IgD-negative memory B cell (primary cell): ENCODE measurements at regions not wholly inside any gene's neighbourhood (a gene's known extent, or its start where the extent isn't known, plus 50 kb on each side); places are given as distances from the start of the nearest gene placed in this dataset.

Source experiments
- H3K27ac Mint-ChIP-seq, 3 donors: one replicate each; pipeline ENCODE4 v1.8.0; 2020 to 2022; ENCODE audit warnings: mild to moderate bottlenecking in 3 of 3, mixed read lengths in 3 of 3, moderate library complexity in 1 of 3
- H3K27me3 Mint-ChIP-seq: one replicate; pipeline ENCODE4 v1.8.0; 2021; ENCODE audit warnings: mixed read lengths
- H3K36me3 Mint-ChIP-seq: one replicate; pipeline ENCODE4 v1.8.0; 2020; ENCODE audit warnings: mild to moderate bottlenecking, mixed read lengths
- H3K4me1 Mint-ChIP-seq, 3 donors: one replicate each; pipeline ENCODE4 v1.8.0; 2020 to 2022; ENCODE audit warnings: mixed read lengths in 3 of 3, mild to moderate bottlenecking in 1 of 3
- H3K4me3 Mint-ChIP-seq, 4 donors: one replicate each; pipeline ENCODE4 v1.8.0; 2020 to 2022; ENCODE audit warnings: mild to moderate bottlenecking in 4 of 4, mixed read lengths in 4 of 4, moderate library complexity in 3 of 4
- H3K9me3 Mint-ChIP-seq, 3 donors: one replicate each; pipeline ENCODE4 v1.8.0; 2020 to 2021; ENCODE audit warnings: mixed read lengths in 3 of 3, mild to moderate bottlenecking in 1 of 3

DNA sequence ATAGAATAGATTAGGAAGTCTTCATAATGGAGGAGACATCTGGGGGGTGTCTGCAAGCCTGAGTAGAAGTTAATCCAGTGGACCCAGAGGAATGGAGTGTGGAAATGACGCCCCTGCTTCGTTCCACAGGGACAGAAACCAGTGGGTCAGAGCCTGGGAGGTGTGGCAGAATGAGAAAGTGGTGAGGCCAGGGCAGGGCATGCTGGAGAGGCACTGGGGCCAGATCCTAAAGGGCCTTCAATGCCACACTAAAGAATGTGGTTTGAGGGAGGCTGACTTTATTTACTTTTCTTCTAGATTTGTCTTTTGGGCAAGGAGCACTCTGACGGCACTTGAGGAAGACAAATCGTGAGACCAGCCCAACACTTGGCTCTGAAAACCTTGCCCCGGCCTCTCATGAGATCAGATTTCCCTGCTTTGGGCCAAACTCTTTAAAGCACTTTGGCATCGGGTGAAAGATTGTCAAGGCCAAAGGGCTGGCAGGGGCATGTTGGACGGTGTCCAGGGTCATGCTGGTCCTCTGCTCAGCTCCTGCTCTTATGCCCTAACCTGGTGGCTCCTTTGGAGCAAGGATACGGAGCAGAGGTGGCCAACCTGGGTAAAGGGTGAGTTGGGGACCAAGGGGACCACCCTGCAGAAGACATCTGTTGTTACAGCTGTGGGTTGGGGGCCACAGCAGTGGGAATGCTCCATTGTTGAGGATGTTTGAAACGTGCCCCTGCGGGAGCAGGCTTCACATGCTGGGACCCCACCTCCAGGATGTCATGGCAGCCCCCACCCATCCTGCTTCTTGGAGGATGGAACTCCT is 157.0 kb upstream of the ZMIZ1 start:
- Mint-ChIP-seq H3K9me3 (no peaks in the 10 kb centered on the region), H3K27me3 (peaks cover 4% of the 10 kb centered on the region), H3K36me3 (no peaks in the 10 kb centered on the region), H3K4me3 (peak overlapping the region in 1 of 4 donors; percentile 37), H3K4me1 (peaks cover 0 to 9% (median 5%) of the 10 kb centered on the region in 3 donors), H3K27ac (no peak overlapping the region)

DNA sequence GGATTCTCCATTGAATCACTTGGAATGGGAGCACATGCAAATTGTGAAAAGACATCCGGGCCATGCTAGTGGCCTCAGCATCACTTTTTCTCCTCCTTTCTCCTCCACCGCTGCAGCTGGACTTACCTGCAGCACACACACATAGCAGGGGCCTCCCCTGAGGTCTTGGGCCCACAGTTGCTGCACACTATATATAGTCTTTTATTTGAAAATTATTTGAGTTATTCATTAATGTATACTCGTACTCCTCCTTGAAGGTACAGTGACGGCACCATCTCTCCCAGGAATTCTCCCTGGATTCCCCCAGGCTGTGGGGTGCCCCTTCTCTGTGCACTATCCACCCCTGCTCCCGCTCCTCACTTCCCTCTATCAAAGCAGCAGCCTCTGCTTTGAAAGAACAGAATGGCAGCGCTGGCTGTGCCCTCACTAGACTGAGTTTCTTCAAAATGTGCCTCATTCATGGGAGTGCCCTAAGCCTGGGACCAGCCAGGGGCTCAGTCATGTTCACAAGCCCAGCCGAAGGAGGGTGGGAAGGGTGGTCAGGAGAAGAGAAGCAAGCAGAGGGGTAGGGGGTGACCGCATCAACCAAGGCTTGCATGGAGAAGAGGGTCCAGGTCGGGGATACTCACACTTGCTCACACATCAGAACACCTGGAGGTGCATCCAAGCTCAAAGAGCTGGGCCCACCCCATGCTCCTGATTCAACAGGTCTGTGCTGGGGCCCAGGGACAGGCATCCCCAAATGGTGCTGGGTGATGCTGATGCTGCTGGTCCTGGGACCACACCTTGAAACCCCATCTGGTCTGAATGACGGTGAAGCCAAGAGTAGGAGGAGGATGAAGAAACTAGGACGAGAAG is 156.2 kb upstream of the ZMIZ1 start:
- Mint-ChIP-seq H3K4me1 (peaks cover 0 to 9% (median 5%) of the 10 kb centered on the region in 3 donors), H3K9me3 (no peaks in the 10 kb centered on the region), H3K36me3 (no peaks in the 10 kb centered on the region), H3K27me3 (peaks cover 2% of the 10 kb centered on the region), H3K4me3 (peak overlapping the region in 1 of 4 donors; percentile 17), H3K27ac (no peak overlapping the region)

DNA sequence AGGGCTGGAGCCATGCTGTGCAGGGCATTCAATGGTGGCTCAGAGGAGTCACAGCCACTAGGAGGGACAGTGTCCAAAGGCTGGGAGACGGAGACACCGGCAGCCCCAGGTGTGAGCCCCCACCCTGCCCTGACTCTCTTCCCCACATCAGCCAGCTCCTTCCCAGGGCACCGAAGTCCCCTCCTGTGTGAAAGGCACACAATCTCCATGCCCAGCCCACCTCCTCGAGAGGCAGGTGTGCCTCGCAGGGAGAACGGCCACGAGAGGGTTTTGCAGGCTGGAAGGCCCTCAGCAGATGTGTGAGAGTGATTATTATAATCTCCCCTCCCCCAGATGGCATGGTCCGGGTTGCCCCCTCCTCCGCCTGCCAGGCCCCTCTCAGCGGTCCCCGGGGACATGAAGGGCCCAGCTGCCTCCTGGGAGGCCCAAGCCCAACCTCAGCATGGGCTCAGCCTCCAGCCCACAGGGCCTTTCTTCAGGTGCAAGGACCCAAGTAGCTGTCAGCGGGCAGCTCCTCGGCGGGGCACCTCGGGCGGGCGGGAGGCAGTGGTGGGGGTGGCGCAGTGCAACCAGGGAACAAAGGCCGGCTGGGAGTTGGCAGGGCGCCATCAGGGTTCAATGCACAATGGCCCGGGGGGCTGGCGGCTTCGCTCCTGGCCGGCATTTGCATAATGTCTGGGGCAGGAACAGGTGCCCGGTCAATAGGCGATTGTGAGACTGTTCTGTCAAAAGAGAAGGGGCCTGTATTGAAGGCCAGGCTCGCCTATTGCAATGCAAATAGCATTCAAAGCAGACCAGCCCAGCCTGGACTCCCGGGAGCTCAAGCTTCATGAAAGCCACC is 155.3 kb upstream of the ZMIZ1 start:
- H3K27me3 Mint-ChIP-seq = peaks cover 3% of the 10 kb centered on the region
- H3K27ac Mint-ChIP-seq = no peak overlapping the region
- no peaks in the 10 kb centered on the region for H3K9me3 Mint-ChIP-seq
- H3K4me3 Mint-ChIP-seq = no peak overlapping the region
- no peaks in the 10 kb centered on the region for H3K36me3 Mint-ChIP-seq
- H3K4me1 Mint-ChIP-seq = peaks cover 0 to 9% (median 5%) of the 10 kb centered on the region in 3 donors

- Mint-ChIP-seq H3K36me3 (no peaks in the 10 kb centered on the region), H3K9me3 (no peaks in the 10 kb centered on the region)
Measured at GRCh38 chr10:78914060-78914378, 154.7 kb upstream of the ZMIZ1 start.

DNA sequence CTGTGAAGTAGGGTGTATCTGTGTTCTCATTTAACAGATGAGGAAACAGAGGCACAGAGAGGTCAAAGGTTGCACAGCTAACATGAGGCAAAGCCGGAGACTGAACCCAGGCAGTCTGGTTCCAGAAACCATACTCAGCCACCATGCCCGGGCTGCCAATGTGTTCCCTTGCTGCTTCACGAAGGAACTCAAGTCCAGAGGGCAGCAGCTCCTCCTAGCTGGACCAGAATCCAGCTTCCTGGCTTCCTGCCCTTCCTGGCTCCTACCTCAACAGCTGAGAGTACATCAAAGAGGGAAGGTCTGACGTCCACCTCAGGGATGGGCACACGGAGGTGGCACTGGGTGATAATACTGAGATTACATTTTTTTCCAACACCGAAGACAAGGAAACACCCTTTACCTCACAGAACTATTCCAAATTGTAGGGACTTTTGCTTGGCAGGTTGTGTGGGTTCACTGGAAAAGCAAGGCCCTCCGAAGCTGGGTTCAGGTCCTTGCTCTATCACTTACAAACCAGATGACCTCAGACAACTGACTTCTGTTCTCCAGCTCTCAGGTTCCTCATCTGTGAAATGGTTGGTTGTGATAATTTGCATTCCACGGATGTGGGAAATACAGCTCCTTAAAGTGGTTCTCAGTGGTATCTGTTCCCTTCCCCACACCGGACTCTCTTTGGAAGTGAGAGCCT is 154.1 kb upstream of the ZMIZ1 start:
- peaks cover 0 to 9% (median 5%) of the 10 kb centered on the region in 3 donors for H3K4me1 Mint-ChIP-seq
- no peaks in the 10 kb centered on the region for H3K36me3 Mint-ChIP-seq
- H3K27ac Mint-ChIP-seq = peak overlapping the region in 1 of 3 donors; percentile 18
- no peaks in the 10 kb centered on the region for H3K9me3 Mint-ChIP-seq
- peaks cover 3% of the 10 kb centered on the region for H3K27me3 Mint-ChIP-seq
- no peak overlapping the region for H3K4me3 Mint-ChIP-seq

More at GRCh38 chr10:78914060-78914378, 154.7 kb upstream of the ZMIZ1 start:
- Mint-ChIP-seq H3K4me3 (no peak overlapping the region), H3K27me3 (peaks cover 3% of the 10 kb centered on the region), H3K27ac (peak overlapping the region in 1 of 3 donors; percentile 18), H3K4me1 (peaks cover 0 to 9% (median 5%) of the 10 kb centered on the region in 3 donors)

GRCh38 chr10:78915190-78915518 is 153.6 kb upstream of the ZMIZ1 start:
- H3K27ac Mint-ChIP-seq = no peak overlapping the region
- peaks cover 0 to 9% (median 5%) of the 10 kb centered on the region in 3 donors for H3K4me1 Mint-ChIP-seq
- H3K27me3 Mint-ChIP-seq = peaks cover 6% of the 10 kb centered on the region
- H3K4me3 Mint-ChIP-seq = no peak overlapping the region
- no peaks in the 10 kb centered on the region for H3K9me3 Mint-ChIP-seq
- H3K36me3 Mint-ChIP-seq = no peaks in the 10 kb centered on the region

GRCh38 chr10:78916227-78916626 is 152.5 kb upstream of the ZMIZ1 start:
- H3K36me3 Mint-ChIP-seq = no peaks in the 10 kb centered on the region
- no peak overlapping the region for H3K27ac Mint-ChIP-seq
- no peaks in the 10 kb centered on the region for H3K9me3 Mint-ChIP-seq
- H3K4me1 Mint-ChIP-seq = peaks cover 0 to 9% (median 5%) of the 10 kb centered on the region in 3 donors
- H3K27me3 Mint-ChIP-seq = peaks cover 9% of the 10 kb centered on the region
- H3K4me3 Mint-ChIP-seq = no peak overlapping the region

- peaks cover 0 to 5% (median 3%) of the 10 kb centered on the region in 3 donors for H3K4me1 Mint-ChIP-seq
- no peaks in the 10 kb centered on the region for H3K36me3 Mint-ChIP-seq
- H3K27me3 Mint-ChIP-seq = peaks cover 12% of the 10 kb centered on the region
- no peak overlapping the region for H3K27ac Mint-ChIP-seq
- H3K9me3 Mint-ChIP-seq = no peaks in the 10 kb centered on the region
- H3K4me3 Mint-ChIP-seq = no peak overlapping the region
Measured at GRCh38 chr10:78919181-78919966, 149.4 kb upstream of the ZMIZ1 start.

GRCh38 chr10:78920011-78920410 is 148.8 kb upstream of the ZMIZ1 start:
- Mint-ChIP-seq H3K36me3 (no peaks in the 10 kb centered on the region), H3K9me3 (no peaks in the 10 kb centered on the region), H3K4me3 (no peak overlapping the region), H3K4me1 (peaks cover 0 to 3% (median under 1%) of the 10 kb centered on the region in 3 donors), H3K27me3 (peaks cover 12% of the 10 kb centered on the region), H3K27ac (no peak overlapping the region)

- Mint-ChIP-seq H3K27ac (no peak overlapping the region), H3K9me3 (no peaks in the 10 kb centered on the region), H3K4me3 (no peak overlapping the region), H3K4me1 (no peaks in the 10 kb centered on the region), H3K36me3 (no peaks in the 10 kb centered on the region), H3K27me3 (peaks cover 12% of the 10 kb centered on the region)
Measured at GRCh38 chr10:78921895-78922294, 146.9 kb upstream of the ZMIZ1 start.

DNA sequence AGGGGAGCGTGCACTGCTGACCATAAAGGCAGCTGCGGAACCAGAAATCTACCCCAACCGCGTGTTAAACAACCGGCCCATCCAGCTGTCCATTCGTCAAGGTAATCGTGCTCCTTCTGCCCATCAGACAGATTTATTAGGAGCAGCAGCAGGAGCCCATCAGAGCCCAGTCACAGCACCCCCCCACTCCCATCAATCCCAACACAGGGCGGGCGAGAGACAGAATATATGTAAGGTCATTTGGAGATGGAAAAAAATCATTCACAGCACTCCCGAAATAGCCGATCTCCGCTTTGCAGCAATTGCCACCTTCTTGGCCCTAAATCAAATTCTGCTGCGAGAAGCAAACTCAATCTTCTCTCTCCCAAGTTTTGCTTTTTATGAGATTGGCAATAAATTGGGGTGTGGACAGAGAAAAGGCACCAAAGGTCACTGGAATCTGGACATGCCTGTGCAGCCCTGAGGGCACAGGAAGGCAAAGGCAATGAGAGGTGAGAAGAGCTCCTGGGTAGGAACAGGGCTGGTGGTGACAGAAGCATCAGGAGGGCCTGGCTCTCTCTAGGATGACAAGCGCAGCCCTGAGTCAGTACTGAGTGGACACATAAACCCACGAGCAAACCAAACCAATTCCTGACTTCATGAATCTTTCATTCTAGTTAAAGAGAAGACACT is 145.0 kb upstream of the ZMIZ1 start:
- H3K4me1 Mint-ChIP-seq = no peaks in the 10 kb centered on the region
- no peaks in the 10 kb centered on the region for H3K36me3 Mint-ChIP-seq
- H3K4me3 Mint-ChIP-seq = no peak overlapping the region
- no peak overlapping the region for H3K27ac Mint-ChIP-seq
- no peaks in the 10 kb centered on the region for H3K9me3 Mint-ChIP-seq
- H3K27me3 Mint-ChIP-seq = peaks cover 9% of the 10 kb centered on the region

DNA sequence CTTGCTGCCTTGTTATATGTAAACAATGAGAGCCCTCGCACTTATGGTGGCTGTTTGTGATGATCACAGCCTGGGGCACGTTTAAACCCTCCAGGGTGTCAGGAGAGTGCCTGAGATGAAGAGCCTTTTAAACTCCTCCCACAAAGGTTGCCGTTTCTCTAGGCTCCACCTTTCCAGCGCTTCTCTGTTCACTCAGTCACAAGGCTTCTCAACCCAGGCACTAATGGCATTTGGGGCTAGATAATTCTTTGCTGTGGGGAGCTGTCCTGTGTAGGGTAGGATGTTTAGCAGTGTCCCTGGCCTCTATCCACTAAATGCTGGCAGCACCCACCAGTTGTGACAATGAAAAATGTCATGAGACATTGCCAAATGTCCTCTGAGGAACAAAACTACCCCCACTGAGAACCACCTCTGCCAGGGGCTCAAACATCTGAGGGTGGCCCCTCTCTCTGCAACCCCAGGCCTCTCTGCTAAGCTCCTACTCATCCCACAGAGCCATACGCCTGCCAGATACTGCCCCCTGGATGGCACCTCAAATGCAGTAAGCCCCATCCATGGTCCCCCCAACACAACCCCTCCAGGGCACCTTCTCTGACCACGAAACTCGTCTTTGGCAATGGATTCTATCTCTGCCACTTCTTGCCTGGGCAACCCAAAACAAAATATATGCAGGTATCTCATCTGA is 144.3 kb upstream of the ZMIZ1 start:
- Mint-ChIP-seq H3K27me3 (peaks cover 9% of the 10 kb centered on the region), H3K27ac (no peak overlapping the region), H3K4me3 (no peak overlapping the region), H3K4me1 (no peaks in the 10 kb centered on the region), H3K9me3 (no peaks in the 10 kb centered on the region), H3K36me3 (no peaks in the 10 kb centered on the region)

DNA sequence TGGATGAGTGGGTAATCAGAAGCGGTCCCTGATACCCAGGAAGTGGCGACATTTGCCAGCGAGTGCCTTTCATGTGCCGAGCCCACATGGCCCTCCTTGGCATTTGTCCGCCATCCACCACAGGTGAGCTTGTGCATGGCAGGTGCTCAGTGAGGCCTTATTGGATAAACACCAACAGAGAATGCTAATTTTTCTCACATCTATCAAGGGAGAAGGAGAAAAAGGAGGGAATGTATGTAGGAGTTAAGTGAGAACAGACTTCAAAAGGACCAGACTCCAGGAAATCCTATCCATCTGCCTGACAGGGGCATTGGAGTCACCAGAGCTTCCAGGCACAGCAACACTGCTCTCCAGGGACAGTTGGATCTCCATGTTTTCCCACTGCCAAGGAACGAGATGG is 143.5 kb upstream of the ZMIZ1 start:
- peaks cover 6% of the 10 kb centered on the region for H3K27me3 Mint-ChIP-seq
- no peak overlapping the region for H3K4me3 Mint-ChIP-seq

More for the DNA sequence above, 143.5 kb upstream of the ZMIZ1 start:
- Mint-ChIP-seq H3K4me1 (no peaks in the 10 kb centered on the region), H3K9me3 (no peaks in the 10 kb centered on the region), H3K36me3 (no peaks in the 10 kb centered on the region), H3K27ac (no peak overlapping the region)
